ENCODE measurements at regions not wholly inside any gene's neighbourhood (a gene's known extent, or its start where the extent isn't known, plus 50 kb on each side); places are given as distances from the start of the nearest gene placed in this dataset.

- Histone ChIP-seq H3K27me3 (ENCODE audit: control insufficient read depth, insufficient read depth, low read length, poor library complexity, severe bottlenecking) (no peaks in the 10 kb centered on the region), H3K4me1 (ENCODE audit: control insufficient read depth, insufficient read depth, low read length) (peaks cover 16% of the 10 kb centered on the region), H3K9me3 (ENCODE audit: control insufficient read depth, low read length) (no peaks in the 10 kb centered on the region), H3K36me3 (ENCODE audit: control insufficient read depth, insufficient read depth, low read length) (no peaks in the 10 kb centered on the region), H3K27ac (ENCODE audit: insufficient read depth, low read depth, low read length, poor library complexity, severe bottlenecking) (no peak overlapping the region), H3K4me3 (ENCODE audit: insufficient read depth, low read depth, low read length) (no peak overlapping the region)
- WGBS, 2 experiments: 90 to 93% methylated on average over 8 of the region's 8 CpGs
These were observed 210.8 kb upstream of the C1orf174 start for GRCh38 chr1:4110888-4111287.

GRCh38 chr1:4113897-4114296 is 213.8 kb upstream of the C1orf174 start:
- peaks cover 8% of the 10 kb centered on the region for H3K4me1 ChIP-seq (ENCODE audit: control insufficient read depth, insufficient read depth, low read length)
- WGBS, 2 experiments: 89 to 91% methylated on average over 2 of the region's 2 CpGs

GRCh38 chr1:4115191-4115900 is 215.3 kb upstream of the C1orf174 start:
- 89 to 91% methylated on average over 18 of the region's 18 CpGs for WGBS, 2 experiments
- H3K9me3 ChIP-seq (ENCODE audit: control insufficient read depth, low read length): no peaks in the 10 kb centered on the region
- no peak overlapping the region for H3K27ac ChIP-seq (ENCODE audit: insufficient read depth, low read depth, low read length, poor library complexity, severe bottlenecking)
- no peaks in the 10 kb centered on the region for H3K36me3 ChIP-seq (ENCODE audit: control insufficient read depth, insufficient read depth, low read length)
- no peaks in the 10 kb centered on the region for H3K4me1 ChIP-seq (ENCODE audit: control insufficient read depth, insufficient read depth, low read length)
- no peaks in the 10 kb centered on the region for H3K27me3 ChIP-seq (ENCODE audit: control insufficient read depth, insufficient read depth, low read length, poor library complexity, severe bottlenecking)
- H3K4me3 ChIP-seq (ENCODE audit: insufficient read depth, low read depth, low read length): no peak overlapping the region

More at GRCh38 chr1:4113897-4114296, 213.8 kb upstream of the C1orf174 start:
- Histone ChIP-seq H3K36me3 (ENCODE audit: control insufficient read depth, insufficient read depth, low read length) (no peaks in the 10 kb centered on the region), H3K27ac (ENCODE audit: insufficient read depth, low read depth, low read length, poor library complexity, severe bottlenecking) (no peak overlapping the region), H3K27me3 (ENCODE audit: control insufficient read depth, insufficient read depth, low read length, poor library complexity, severe bottlenecking) (no peaks in the 10 kb centered on the region), H3K9me3 (ENCODE audit: control insufficient read depth, low read length) (no peaks in the 10 kb centered on the region), H3K4me3 (ENCODE audit: insufficient read depth, low read depth, low read length) (no peak overlapping the region)

GRCh38 chr1:4117196-4117595 is 217.1 kb upstream of the C1orf174 start:
- no peak overlapping the region for H3K4me3 ChIP-seq (ENCODE audit: insufficient read depth, low read depth, low read length)
- H3K4me1 ChIP-seq (ENCODE audit: control insufficient read depth, insufficient read depth, low read length): no peaks in the 10 kb centered on the region
- H3K27me3 ChIP-seq (ENCODE audit: control insufficient read depth, insufficient read depth, low read length, poor library complexity, severe bottlenecking): no peaks in the 10 kb centered on the region
- no peaks in the 10 kb centered on the region for H3K36me3 ChIP-seq (ENCODE audit: control insufficient read depth, insufficient read depth, low read length)
- H3K9me3 ChIP-seq (ENCODE audit: control insufficient read depth, low read length): no peaks in the 10 kb centered on the region
- H3K27ac ChIP-seq (ENCODE audit: insufficient read depth, low read depth, low read length, poor library complexity, severe bottlenecking): no peak overlapping the region
- WGBS, 2 experiments: 94% methylated on average over 9 of the region's 9 CpGs

- no peaks in the 10 kb centered on the region for H3K36me3 ChIP-seq (ENCODE audit: control insufficient read depth, insufficient read depth, low read length)
- H3K4me1 ChIP-seq (ENCODE audit: control insufficient read depth, insufficient read depth, low read length): no peaks in the 10 kb centered on the region
- no peak overlapping the region for H3K4me3 ChIP-seq (ENCODE audit: insufficient read depth, low read depth, low read length)
- no peak overlapping the region for H3K27ac ChIP-seq (ENCODE audit: insufficient read depth, low read depth, low read length, poor library complexity, severe bottlenecking)
- no peaks in the 10 kb centered on the region for H3K27me3 ChIP-seq (ENCODE audit: control insufficient read depth, insufficient read depth, low read length, poor library complexity, severe bottlenecking)
- WGBS, 2 experiments: 76% methylated on average over 12 of the region's 12 CpGs
- no peaks in the 10 kb centered on the region for H3K9me3 ChIP-seq (ENCODE audit: control insufficient read depth, low read length)
These were observed 218.9 kb upstream of the C1orf174 start for GRCh38 chr1:4118746-4119515.

GRCh38 chr1:4119516-4120220 is 219.6 kb upstream of the C1orf174 start:
- Histone ChIP-seq H3K9me3 (ENCODE audit: control insufficient read depth, low read length) (no peaks in the 10 kb centered on the region), H3K27ac (ENCODE audit: insufficient read depth, low read depth, low read length, poor library complexity, severe bottlenecking) (no peak overlapping the region), H3K36me3 (ENCODE audit: control insufficient read depth, insufficient read depth, low read length) (no peaks in the 10 kb centered on the region), H3K4me1 (ENCODE audit: control insufficient read depth, insufficient read depth, low read length) (no peaks in the 10 kb centered on the region), H3K4me3 (ENCODE audit: insufficient read depth, low read depth, low read length) (no peak overlapping the region), H3K27me3 (ENCODE audit: control insufficient read depth, insufficient read depth, low read length, poor library complexity, severe bottlenecking) (no peaks in the 10 kb centered on the region)
- 81 to 82% methylated on average over 11 of the region's 11 CpGs for WGBS, 2 experiments

GRCh38 chr1:4120557-4121292 is 220.7 kb upstream of the C1orf174 start:
- Histone ChIP-seq H3K4me1 (ENCODE audit: control insufficient read depth, insufficient read depth, low read length) (no peaks in the 10 kb centered on the region), H3K27ac (ENCODE audit: insufficient read depth, low read depth, low read length, poor library complexity, severe bottlenecking) (no peak overlapping the region), H3K36me3 (ENCODE audit: control insufficient read depth, insufficient read depth, low read length) (no peaks in the 10 kb centered on the region), H3K9me3 (ENCODE audit: control insufficient read depth, low read length) (no peaks in the 10 kb centered on the region), H3K27me3 (ENCODE audit: control insufficient read depth, insufficient read depth, low read length, poor library complexity, severe bottlenecking) (no peaks in the 10 kb centered on the region), H3K4me3 (ENCODE audit: insufficient read depth, low read depth, low read length) (no peak overlapping the region)
- WGBS, 2 experiments: 83 to 84% methylated on average over 15 of the region's 15 CpGs

GRCh38 chr1:4121293-4121684 is 221.2 kb upstream of the C1orf174 start:
- WGBS, 2 experiments: 81 to 84% methylated on average over 8 of the region's 8 CpGs
- Histone ChIP-seq H3K4me3 (ENCODE audit: insufficient read depth, low read depth, low read length) (no peak overlapping the region), H3K27me3 (ENCODE audit: control insufficient read depth, insufficient read depth, low read length, poor library complexity, severe bottlenecking) (no peaks in the 10 kb centered on the region), H3K4me1 (ENCODE audit: control insufficient read depth, insufficient read depth, low read length) (no peaks in the 10 kb centered on the region), H3K27ac (ENCODE audit: insufficient read depth, low read depth, low read length, poor library complexity, severe bottlenecking) (no peak overlapping the region), H3K9me3 (ENCODE audit: control insufficient read depth, low read length) (no peaks in the 10 kb centered on the region), H3K36me3 (ENCODE audit: control insufficient read depth, insufficient read depth, low read length) (no peaks in the 10 kb centered on the region)

GRCh38 chr1:4121834-4122512 is 221.9 kb upstream of the C1orf174 start:
- Histone ChIP-seq H3K4me3 (ENCODE audit: insufficient read depth, low read depth, low read length) (no peak overlapping the region), H3K27me3 (ENCODE audit: control insufficient read depth, insufficient read depth, low read length, poor library complexity, severe bottlenecking) (no peaks in the 10 kb centered on the region), H3K4me1 (ENCODE audit: control insufficient read depth, insufficient read depth, low read length) (no peaks in the 10 kb centered on the region), H3K9me3 (ENCODE audit: control insufficient read depth, low read length) (no peaks in the 10 kb centered on the region), H3K36me3 (ENCODE audit: control insufficient read depth, insufficient read depth, low read length) (no peaks in the 10 kb centered on the region), H3K27ac (ENCODE audit: insufficient read depth, low read depth, low read length, poor library complexity, severe bottlenecking) (no peak overlapping the region)
- 92 to 94% methylated on average over 20 of the region's 20 CpGs for WGBS, 2 experiments
